Mucosa of descending colon (tissue), 3 donors: ENCODE measurements at regions not wholly inside any gene's neighbourhood (a gene's known extent, or its start where the extent isn't known, plus 50 kb on each side); places are given as distances from the start of the nearest gene placed in this dataset.
A peak's percentile ranks its signal among the peaks of the same experiment; 100 is the strongest.

Source experiments
- ATAC-seq: fragments of 200-7000 bp; cut with Tn5 transposase; one replicate; pipeline ENCODE4 v1.9.1; 2020; ENCODE audit warnings: mild to moderate bottlenecking, moderate library complexity
- DNase-seq, 3 donors: peaks; one replicate each; pipeline ENCODE4 v3.0.0-alpha.2; 2020
- H3K36me3 ChIP-seq: fragments of 200-600 bp; one replicate; pipeline ENCODE4 v1.8.0; 2021; ENCODE audit warnings: low read depth, mild to moderate bottlenecking
- H3K4me1 ChIP-seq: fragments of 200-600 bp; one replicate; pipeline ENCODE4 v1.8.0; 2021; ENCODE audit warnings: low read depth, mild to moderate bottlenecking
- H3K4me3 ChIP-seq: fragments of 200-600 bp; one replicate; pipeline ENCODE4 v1.8.0; 2021; ENCODE audit warnings: mild to moderate bottlenecking
- H3K9me3 ChIP-seq: fragments of 200-600 bp; one replicate; pipeline ENCODE4 v1.8.0; 2021; ENCODE audit warnings: mild to moderate bottlenecking
- intact Hi-C, 2 donors: fragments of 100-400 bp; cut with DNase I in 1 of 2; cut with micrococcal nuclease in 1 of 2; formaldehyde crosslinking; loops; one replicate each; pipeline versions ENCODE4 v1.11.0 to v1.11.1; 2022; cut with DNase I, micrococcal nuclease
- TF ChIP-seq, protein P1 (sequence below): fragments of 200-600 bp; IDR thresholded peaks from one replicate; pipeline ENCODE4 v1.8.0; 2022; ENCODE audit warnings: antibody characterized with exemption, mild to moderate bottlenecking
- donor health status: DM: no; HTN: no; CAD: no; lungs with moderate emphysema.
- donor health status: DM: no; HTN: no; CAD: no.
- donor health status: DM: no; HTN: yes; CAD: no.

DNA sequence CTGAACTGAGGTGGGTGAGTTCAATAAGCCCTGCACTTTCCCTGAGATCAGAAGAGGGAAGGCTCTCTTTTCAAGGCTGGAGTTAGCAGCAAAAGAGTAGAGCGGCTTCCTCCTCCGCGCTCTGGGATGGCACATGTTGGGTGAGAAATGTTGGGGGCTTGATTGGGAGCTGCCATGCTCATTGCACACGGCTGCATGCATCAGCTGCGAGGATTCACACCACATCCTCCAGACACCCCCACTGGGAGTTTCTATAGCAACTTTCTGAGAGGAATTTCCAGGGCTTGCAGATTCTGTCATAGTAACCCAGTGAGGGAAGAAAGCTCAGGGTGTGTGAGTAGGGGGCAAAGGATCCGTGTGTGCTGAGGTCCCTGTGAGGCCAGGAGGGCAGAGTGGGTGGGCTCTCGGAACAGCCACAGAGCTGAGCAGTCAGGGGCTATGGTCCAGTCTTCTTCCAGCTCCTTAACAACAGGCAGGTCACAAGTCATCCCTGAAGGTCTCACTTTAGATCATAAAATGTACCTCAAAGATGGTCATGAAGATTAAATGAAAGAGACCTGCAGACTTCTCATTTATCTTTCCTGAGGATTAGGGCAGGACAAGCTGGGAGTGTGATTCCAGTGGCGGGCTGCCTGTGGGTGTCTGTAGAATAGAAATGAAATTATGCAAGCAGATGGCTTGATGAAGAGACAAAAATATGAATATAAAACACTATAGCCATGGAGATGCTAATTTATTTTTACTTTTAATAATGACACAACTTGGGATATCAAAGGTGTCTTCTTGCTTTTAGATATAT, 75.7 kb upstream of the CHRNA7 start:
- no peak overlapping the region for H3K4me3 ChIP-seq
- intact Hi-C loops: no loop called here
- ATAC-seq: no peak
- no peaks in the 10 kb centered on the region for H3K4me1 ChIP-seq
- DNase-seq: no peak
- H3K36me3 ChIP-seq: no peaks in the 10 kb centered on the region
- TF ChIP-seq, protein P1, sequence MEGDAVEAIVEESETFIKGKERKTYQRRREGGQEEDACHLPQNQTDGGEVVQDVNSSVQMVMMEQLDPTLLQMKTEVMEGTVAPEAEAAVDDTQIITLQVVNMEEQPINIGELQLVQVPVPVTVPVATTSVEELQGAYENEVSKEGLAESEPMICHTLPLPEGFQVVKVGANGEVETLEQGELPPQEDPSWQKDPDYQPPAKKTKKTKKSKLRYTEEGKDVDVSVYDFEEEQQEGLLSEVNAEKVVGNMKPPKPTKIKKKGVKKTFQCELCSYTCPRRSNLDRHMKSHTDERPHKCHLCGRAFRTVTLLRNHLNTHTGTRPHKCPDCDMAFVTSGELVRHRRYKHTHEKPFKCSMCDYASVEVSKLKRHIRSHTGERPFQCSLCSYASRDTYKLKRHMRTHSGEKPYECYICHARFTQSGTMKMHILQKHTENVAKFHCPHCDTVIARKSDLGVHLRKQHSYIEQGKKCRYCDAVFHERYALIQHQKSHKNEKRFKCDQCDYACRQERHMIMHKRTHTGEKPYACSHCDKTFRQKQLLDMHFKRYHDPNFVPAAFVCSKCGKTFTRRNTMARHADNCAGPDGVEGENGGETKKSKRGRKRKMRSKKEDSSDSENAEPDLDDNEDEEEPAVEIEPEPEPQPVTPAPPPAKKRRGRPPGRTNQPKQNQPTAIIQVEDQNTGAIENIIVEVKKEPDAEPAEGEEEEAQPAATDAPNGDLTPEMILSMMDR: no peak
- peaks cover 12% of the 10 kb centered on the region for H3K9me3 ChIP-seq

DNA sequence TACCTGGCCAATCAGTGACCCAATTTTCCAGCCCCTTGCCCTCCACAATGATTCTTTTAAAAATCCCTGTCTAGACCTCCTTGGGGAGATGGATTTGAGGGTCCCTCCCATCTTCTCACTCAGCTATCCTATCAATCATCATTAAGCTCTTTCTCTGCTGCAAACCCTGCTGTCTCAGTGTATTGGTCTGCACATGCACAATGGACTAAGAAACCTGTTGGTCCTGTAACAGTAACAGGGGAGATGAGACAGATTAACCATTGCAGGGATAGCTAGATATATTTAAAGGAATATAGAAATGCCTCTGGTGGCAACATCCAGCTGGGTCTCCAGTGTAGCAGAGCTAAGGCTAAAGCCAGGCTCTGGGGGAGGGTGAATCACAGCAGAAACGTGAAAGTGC, 74.6 kb upstream of the CHRNA7 start:
- no peaks in the 10 kb centered on the region for H3K4me1 ChIP-seq
- no peaks in the 10 kb centered on the region for H3K36me3 ChIP-seq
- TF ChIP-seq, protein P1: no peak
- H3K4me3 ChIP-seq: no peak overlapping the region
- DNase-seq: no peak
- no peak for ATAC-seq
- peaks cover 24% of the 10 kb centered on the region for H3K9me3 ChIP-seq
- intact Hi-C loops: no loop called here

DNA sequence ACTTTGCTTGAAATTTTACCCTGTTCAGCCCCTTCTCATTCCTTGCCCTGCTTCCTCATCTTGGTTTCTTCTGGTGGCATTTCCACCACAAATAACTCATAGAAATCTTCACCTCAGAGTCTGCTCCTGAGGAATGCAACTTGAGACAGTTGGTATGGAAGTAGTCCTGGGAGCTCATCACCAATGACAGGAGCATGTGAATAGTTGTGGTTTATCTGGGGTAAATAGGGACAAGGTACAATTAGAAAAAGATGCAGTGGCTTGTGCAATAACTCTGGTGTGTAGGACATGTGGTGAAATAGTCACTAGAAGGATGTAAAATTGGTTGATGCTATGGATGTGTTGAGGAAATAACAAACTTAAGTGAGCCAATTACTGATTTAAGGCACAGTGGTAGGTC, 72.7 kb upstream of the CHRNA7 start:
- Histone ChIP-seq H3K4me3 (no peak overlapping the region), H3K9me3 (peaks cover 24% of the 10 kb centered on the region), H3K36me3 (no peaks in the 10 kb centered on the region), H3K4me1 (peaks cover 2% of the 10 kb centered on the region)
- intact Hi-C loops: no loop called here
- ATAC-seq (no peak), DNase-seq (no peak)
- TF ChIP-seq, protein P1: no peak

DNA sequence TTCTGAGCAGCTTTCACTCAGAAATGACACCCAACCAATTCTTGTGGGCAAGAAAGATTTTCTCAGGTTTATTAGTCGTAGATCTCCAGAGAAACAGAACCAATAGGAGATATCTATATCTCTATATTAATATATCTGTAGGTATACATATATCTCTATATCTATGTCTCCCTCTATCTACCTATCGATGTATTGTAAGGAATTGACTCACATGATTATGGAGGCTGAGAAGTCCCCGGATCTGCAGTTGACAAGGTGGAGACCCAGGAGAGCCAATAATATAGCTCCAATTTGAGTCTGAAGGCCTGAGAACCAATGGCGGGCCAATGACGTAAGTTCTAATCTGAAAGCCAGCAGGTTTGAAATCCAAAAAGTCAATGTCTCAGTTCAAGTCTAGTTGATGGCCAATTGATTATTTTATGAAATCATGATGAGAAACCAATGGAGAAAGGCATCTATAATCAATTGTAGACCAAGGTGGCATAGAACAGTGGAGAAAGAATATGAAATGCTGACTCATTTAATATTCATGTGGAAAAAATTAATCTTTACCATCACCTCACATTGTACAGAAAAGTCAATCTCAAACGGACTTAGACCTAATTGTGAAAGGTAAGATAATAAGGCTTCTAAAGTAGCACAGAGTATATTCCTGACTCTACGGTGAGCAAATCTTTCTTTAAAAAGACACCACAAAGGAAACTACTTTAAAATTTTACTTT, 65.6 kb upstream of the CHRNA7 start:
- TF ChIP-seq, protein P1: no peak

DNA sequence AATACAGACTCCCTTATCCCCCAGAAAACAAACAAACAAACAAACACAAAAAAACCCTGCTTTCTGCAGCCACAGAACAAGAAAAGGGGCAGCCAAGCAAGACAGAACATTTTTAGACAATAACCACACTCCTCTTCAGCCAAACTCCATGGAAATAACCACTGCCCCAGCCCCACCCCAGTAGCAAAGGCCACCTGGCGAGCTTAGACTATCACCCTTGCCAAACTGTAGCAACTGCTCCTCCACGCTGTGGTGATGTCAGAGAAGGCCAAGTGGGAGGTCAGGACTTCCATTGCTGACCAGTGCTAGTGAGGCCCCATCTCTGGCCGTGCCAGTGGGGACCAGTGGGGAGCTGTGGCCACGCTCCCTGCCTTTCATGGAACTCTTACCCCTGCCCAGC, 60.3 kb upstream of the CHRNA7 start:
- H3K4me1 ChIP-seq: no peaks in the 10 kb centered on the region
- DNase-seq (peak in 2 of 3 donors; percentile 31 to 49), ATAC-seq (peak; percentile 51)
- no peak overlapping the region for H3K4me3 ChIP-seq
- TF ChIP-seq, protein P1: no peak
- H3K36me3 ChIP-seq: no peaks in the 10 kb centered on the region
- H3K9me3 ChIP-seq: no peaks in the 10 kb centered on the region
- intact Hi-C loops: no loop called here

More for the DNA sequence above, 65.6 kb upstream of the CHRNA7 start:
- intact Hi-C loops: no loop called here
- DNase-seq (no peak), ATAC-seq (no peak)
- peaks cover 2% of the 10 kb centered on the region for H3K4me1 ChIP-seq
- H3K36me3 ChIP-seq: no peaks in the 10 kb centered on the region
- H3K4me3 ChIP-seq: no peak overlapping the region
- H3K9me3 ChIP-seq: peaks cover 10% of the 10 kb centered on the region
